GM18526 (cell line): ENCODE measurements at regions not wholly inside any gene's neighbourhood (a gene's known extent, or its start where the extent isn't known, plus 50 kb on each side); places are given as distances from the start of the nearest gene placed in this dataset.

Source experiments
- POLR2A ChIP-seq: IDR thresholded peaks from 3 replicates; pipeline ENCODE4 v1.6.1; 2011; ENCODE audit not compliant: insufficient read length; ENCODE audit errors: extremely low read depth

DNA sequence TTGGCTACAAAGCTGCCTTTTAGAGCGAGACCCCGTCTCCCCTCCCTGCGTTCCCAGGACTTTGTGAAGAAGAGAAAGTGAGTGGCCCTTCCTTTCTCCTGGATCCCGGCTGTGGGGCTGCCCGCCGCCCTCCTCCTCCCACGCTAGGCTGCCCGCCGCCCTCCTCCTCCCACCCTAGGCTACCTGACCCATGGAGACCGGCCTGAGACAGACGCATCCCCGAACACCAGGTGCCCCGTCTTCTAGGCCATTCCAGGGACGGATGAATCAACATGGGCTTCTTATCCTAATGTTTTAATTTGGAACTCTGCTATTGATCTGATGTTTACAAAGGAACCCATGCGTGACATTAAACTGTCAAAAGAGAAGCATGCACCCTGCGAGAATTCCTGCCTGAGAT lies 117.3 kb upstream of the LPCAT1 start:
- no peak for TF ChIP-seq POLR2A

DNA sequence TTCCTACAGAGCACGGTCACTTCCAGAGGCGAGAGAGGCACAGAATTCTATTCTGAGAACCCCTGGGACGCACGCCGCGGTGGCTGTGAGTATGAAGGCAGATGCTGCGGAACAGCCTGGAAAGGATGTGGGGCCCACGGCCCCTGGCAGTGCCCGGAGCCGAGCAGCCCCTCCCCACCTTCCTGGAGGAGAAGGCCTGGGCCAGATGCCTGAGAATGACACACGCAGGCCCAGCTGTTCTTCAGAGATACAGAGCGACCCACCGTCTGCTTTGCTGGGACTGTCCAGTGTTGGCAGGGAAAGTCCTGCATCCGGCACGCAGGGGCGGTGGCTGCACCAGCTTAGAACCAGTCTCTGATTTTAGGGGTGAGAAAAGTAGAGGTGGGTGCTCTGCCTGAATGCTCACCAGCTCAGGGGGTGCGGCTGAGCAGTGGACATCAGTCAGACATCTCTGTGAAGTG lies 116.7 kb upstream of the LPCAT1 start:
- no peak for TF ChIP-seq POLR2A

DNA sequence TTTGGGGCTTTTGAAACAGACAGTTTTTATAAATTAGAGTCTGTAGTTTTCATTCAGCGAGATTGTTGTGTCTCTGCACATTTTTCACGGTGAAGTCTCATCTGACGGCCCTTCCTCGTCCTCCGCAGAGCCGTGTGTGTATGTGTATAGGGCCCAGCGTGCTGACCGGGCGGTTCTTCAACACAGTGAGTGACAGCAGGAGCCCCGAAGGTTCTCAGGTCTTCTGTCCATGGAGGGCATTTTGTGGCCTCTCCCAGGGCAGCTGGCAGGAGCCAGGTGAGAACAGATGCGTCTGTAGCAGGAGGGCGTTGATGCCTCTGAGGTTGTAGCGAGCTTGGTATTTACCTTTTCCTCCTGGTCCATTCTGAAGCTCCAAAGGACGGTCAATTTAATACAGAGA lies 116.0 kb upstream of the LPCAT1 start:
- no peak for TF ChIP-seq POLR2A

DNA sequence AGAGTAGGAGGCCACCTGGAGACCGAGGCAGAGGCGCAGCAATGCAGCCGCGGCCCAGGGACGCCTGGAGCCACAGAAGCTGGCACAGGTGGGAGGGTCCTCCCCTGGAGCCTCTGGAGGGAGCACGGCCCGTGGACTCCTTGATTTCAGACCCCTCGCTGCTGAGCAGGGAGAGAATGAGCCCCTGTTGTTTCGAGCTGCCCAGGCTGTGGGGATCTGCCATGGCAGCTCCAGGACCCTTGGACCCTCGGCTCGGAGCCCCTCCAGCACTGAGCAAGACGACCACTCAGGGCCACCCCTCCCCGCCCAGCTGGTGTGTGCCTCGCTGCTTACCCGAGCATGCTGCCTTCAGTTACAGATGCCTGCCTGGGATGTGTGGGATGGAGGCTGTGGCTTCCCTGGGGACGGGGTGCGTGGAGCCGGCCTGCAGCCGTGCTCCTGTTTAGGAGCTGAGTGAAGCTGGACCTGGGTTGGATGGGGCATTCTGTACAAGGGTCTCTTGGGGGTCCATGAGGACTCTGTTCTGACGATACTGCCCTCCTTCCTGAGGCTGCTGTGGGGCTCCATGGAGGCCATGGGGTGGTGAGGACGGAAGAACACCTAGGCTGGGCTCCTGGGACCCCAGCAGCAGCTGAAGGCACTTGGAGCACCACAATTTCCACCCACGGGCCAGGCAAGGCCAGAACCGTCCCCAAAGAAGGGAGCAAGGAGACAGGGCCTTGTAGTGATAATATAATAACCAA lies 115.1 kb upstream of the LPCAT1 start:
- TF ChIP-seq POLR2A, result no peak

DNA sequence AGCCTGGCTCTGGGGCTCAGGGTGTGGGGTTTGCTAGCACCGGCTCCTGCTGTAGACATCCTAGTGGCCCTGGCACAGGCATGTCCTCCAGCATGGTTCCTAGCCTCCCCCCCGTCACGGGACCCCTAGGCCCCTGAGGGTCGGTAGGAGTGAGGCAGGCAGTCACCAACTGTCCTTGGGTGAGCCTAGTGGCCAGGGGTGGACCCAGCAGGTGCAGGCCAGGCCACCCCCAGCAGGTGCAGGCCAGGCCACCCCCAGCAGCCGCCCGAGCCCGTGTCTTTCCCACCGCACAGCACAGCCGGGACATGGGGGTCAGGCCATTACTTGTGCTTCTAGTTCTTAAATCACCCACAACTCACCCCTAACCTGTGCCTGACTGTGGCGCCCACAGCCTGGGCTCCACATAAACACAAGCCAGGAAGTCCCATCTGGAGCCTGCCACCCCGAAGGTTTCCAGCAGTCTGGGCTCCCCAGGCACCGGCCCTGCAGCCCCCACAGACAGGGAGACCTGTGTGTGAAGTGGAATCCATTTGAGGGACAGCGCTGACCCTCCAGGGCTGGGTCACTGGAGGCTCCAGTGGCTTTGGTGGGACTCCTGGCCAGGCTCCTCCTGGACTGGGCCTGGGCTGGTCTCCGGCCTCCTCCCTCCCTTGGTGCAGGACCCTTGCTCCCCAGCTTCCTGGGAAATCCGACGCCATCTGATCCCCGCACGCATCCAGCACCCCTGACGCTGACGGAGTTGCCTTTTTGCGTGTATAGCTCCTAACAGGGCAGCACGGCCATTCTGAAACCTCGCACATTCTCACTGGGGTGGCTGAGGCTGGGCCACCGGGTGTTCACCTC lies 114.1 kb upstream of the LPCAT1 start:
- no peak for TF ChIP-seq POLR2A

DNA sequence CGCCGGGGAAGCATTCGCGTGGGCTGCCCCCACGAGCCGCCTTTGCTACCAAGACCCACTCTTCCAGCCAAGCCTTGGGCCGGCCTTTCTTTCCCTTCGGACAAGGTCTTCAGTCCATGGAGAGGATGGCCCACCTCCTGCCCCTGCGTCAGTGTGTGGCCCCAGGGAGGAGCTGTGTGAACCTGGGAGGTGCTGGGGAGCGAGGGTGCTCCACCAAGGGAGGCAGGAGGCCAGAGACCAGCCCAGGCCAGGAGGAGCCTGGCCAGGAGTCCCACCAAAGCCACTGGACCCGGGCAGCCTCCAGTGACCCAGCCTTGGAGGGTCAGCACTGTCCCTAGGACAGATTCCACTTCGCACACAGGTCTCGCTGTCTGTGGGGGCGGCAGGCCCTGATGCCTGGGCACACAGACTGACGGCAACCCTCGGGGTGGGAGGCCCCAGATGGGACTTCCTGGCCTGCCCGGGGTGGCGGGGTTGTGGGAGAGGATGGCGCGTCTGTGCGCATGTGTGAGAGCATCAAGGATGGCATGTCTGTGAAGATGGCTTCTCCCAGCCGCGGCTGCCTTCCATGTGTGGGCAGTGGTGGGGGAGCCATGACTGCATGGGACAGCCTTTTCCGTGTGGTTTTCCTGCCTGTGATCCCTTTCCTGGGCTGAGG lies 113.3 kb upstream of the LPCAT1 start:
- no peak for TF ChIP-seq POLR2A

DNA sequence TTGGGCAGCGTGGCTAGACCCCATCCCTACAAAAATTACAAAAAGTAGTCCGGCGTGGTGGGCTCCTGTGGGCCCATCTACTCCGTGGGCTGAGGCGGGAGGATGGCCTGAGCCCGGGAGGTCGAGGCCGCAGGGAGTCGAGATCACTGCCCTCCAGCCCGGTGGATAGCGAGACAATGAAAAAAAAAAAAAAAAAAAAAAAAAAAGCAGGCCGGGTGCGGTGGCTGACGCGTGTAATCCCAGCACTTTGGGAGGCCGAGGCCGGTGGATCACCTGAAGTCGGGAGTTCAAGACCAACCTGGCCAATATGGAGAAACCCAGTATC lies 110.5 kb upstream of the LPCAT1 start:
- no peak for TF ChIP-seq POLR2A

DNA sequence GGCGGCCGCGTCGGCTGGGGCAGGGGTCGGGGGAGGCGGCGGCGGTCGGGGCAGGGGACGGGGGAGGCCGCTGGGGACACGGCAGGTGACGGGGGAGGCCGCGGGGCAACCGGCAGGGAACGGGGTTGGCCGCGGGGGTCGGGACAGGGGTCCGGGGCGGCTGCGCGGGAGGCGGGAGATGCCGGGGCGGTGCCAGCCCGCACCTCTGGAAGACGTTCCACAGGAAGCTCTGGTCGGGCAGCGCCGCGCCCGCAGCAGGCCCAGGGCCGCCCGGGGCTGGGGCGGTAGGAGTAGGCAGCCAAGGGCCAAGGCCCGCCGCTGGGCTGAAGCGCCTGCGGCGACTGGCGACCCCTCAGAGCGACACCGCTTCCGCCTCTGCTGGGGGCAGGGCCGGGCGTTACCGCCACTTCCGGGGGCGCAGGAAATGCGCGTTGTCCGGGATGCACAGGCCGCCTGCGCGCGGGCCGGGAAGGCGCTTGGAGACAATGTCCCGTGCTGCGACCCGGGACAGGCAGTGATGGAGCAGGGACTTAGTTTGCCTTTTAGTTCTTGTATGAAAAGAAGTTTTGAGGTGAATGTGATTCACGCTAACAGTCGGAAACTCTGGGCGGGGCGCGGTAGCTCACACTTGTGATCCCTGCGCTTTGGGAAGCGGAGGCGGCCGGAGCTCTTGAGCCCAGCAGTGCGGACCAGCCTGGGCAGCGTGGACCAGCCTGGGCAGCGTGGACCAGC lies 110.0 kb upstream of the LPCAT1 start:
- no peak for TF ChIP-seq POLR2A

DNA sequence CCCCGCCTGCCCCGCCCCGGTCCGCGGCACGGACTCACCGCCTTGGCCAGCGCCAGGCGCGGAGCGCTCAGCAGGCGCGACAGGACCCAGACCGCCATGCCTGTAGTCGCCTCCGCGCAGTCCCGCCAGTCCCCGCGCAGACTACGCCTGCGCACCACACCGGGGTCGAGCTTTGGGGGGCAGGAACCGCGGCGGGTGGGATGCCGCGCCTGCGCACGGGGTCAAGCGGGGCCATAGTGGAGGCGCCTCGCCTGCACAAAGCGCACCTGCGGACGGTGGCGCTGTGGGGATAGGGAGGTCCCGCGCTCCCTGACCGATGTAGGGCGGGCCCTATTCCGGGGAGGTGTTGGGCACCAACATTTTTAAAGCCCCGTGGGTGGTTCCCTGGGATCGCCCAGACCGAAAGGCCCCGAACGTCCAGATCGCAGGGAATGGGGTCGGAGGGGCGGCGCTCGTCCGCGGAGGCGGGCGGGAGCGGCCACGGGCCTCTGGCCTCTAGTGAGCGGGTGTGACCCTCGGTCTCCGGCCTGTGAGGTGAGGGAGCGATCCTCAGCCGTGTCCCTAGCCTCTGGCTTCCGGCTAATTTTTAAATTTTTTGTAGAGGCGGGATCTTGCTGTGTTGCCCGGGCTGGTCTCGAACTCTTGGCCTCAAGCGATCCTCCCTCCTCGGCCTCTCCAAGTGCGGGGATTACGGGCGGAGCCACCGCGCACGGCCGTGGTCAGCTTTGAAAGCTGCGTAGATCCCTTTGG lies 70.8 kb upstream of the LPCAT1 start:
- TF ChIP-seq POLR2A, result peak; percentile 64

DNA sequence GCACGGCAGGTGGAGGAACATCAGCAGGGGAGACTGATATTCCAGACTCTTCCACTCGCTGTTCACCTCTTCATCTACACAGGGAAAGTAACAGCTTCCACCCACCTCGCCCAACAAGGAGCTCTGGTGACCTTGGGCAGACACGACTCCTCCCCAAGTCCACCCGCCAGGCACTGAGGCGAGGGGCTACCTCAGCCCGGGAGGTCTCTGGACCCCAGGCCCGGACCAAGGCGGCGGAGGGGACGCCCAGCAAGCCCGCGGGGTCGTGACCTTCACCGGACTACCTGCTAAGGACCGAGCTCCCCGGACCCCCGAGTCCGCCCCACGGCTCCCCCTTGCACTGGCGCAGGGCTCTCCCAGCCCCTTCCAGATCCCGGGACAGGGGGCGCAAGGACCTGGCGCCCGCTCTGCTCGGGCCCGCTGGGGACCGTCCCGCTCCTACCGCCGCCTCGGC lies 70.2 kb upstream of the LPCAT1 start:
- no peak for TF ChIP-seq POLR2A
